Loucy (cell line): ENCODE measurements at regions not wholly inside any gene's neighbourhood (a gene's known extent, or its start where the extent isn't known, plus 50 kb on each side); places are given as distances from the start of the nearest gene placed in this dataset.

Source experiments
- H2AFZ ChIP-seq: fragments of 200-600 bp; sonication (generic); 2 replicates; pipeline ENCODE4 v1.6.0; 2016; ENCODE audit warnings: antibody characterized with exemption, mild to moderate bottlenecking, low read length, moderate library complexity
- H3F3A ChIP-seq: fragments of 200-600 bp; 2 replicates; pipeline ENCODE4 v1.6.0; 2016; ENCODE audit warnings: antibody characterized with exemption, low read depth, mild to moderate bottlenecking
- H3K27me3 ChIP-seq: fragments of 200-600 bp; sonication (generic); 2 replicates; pipeline ENCODE4 v1.6.1; 2014; ENCODE audit warnings: low read length, mild to moderate bottlenecking; ENCODE audit not compliant: insufficient read depth, poor library complexity, severe bottlenecking
- H3K36me3 ChIP-seq: fragments of 200-600 bp; sonication (generic); 2 replicates; pipeline ENCODE4 v1.6.1; 2016; ENCODE audit warnings: low read length; ENCODE audit not compliant: insufficient read depth
- H3K4me1 ChIP-seq: fragments of 200-600 bp; sonication (generic); 2 replicates; pipeline ENCODE4 v1.5.1; 2014; ENCODE audit warnings: low read length, mild to moderate bottlenecking; ENCODE audit not compliant: insufficient read depth, poor library complexity, severe bottlenecking
- H3K4me2 ChIP-seq: fragments of 200-600 bp; sonication (generic); 2 replicates; pipeline ENCODE4 v1.6.0; 2014; ENCODE audit warnings: antibody characterized with exemption, low read length, low read depth, mild to moderate bottlenecking; ENCODE audit not compliant: poor library complexity, severe bottlenecking
- H3K4me3 ChIP-seq: fragments of 200-600 bp; sonication (generic); 2 replicates; pipeline ENCODE4 v1.5.1; 2014; ENCODE audit warnings: low read length, mild to moderate bottlenecking, mixed read lengths; ENCODE audit not compliant: poor library complexity, severe bottlenecking
- H3K79me2 ChIP-seq: fragments of 200-600 bp; sonication (generic); 2 replicates; pipeline ENCODE4 v1.6.1; 2014; ENCODE audit warnings: low read length; ENCODE audit not compliant: insufficient read depth
- H3K9ac ChIP-seq: fragments of 200-600 bp; sonication (generic); 2 replicates; pipeline ENCODE4 v1.6.0; 2014; ENCODE audit warnings: mild to moderate bottlenecking, low read depth, low read length, moderate library complexity; ENCODE audit not compliant: poor library complexity, severe bottlenecking
- H3K9me2 ChIP-seq: fragments of 200-600 bp; sonication (generic); replicated peaks from 2 replicates; pipeline ENCODE4 v1.6.1; 2016; ENCODE audit warnings: low read depth, low read length, mixed read lengths
- H3K9me3 ChIP-seq: fragments of 200-600 bp; sonication (generic); 2 replicates; pipeline ENCODE4 v1.6.1; 2014; ENCODE audit warnings: mild to moderate bottlenecking, antibody characterized with exemption, low read length, low read depth; ENCODE audit not compliant: insufficient read depth
- H4K20me1 ChIP-seq: fragments of 200-600 bp; sonication (generic); 2 replicates; pipeline ENCODE4 v1.6.0; 2014; ENCODE audit warnings: antibody characterized with exemption, low read length, mild to moderate bottlenecking; ENCODE audit not compliant: insufficient read depth, poor library complexity, severe bottlenecking
- CTCF ChIP-seq: fragments of 200-600 bp; sonication (generic); conservative IDR thresholded peaks from 2 replicates; pipeline ENCODE4 v1.5.1; 2014; ENCODE audit warnings: mild to moderate bottlenecking, antibody characterized with exemption, low read length
- EZH2phosphoT487 ChIP-seq: fragments of 200-600 bp; IDR thresholded peaks from 2 replicates; pipeline ENCODE4 v1.6.1; 2018; ENCODE audit warnings: antibody characterized with exemption, mild to moderate bottlenecking, moderate library complexity, borderline replicate concordance

GRCh38 chr2:14944562-14945346 is 312.2 kb downstream of the LRATD1 start:
- H3K9ac ChIP-seq, result no peak overlapping the region
- H3K9me2 ChIP-seq, result no peaks in the 10 kb centered on the region
- no peaks in the 10 kb centered on the region for H3K4me1 ChIP-seq
- no peaks in the 10 kb centered on the region for H3K9me3 ChIP-seq
- H4K20me1 ChIP-seq, result no peaks in the 10 kb centered on the region
- no peaks in the 10 kb centered on the region for H3F3A ChIP-seq
- no peaks in the 10 kb centered on the region for H3K36me3 ChIP-seq
- no peak overlapping the region for H3K4me3 ChIP-seq
- TF ChIP-seq EZH2phosphoT487 (no peak), CTCF (peak; percentile 32; the same call in 1 of the 2 replicates)
- no peaks in the 10 kb centered on the region for H3K79me2 ChIP-seq
- H2AFZ ChIP-seq, result no peak overlapping the region
- no peak overlapping the region for H3K4me2 ChIP-seq
- H3K27me3 ChIP-seq, result no peaks in the 10 kb centered on the region

- Histone ChIP-seq H3K9ac (no peak overlapping the region), H3K4me1 (no peaks in the 10 kb centered on the region)
Measured at GRCh38 chr2:14951569-14952285, 319.2 kb downstream of the LRATD1 start.

GRCh38 chr2:14952400-14952963 is 320.0 kb downstream of the LRATD1 start:
- H4K20me1 ChIP-seq, result no peaks in the 10 kb centered on the region

More at GRCh38 chr2:14951569-14952285, 319.2 kb downstream of the LRATD1 start:
- no peaks in the 10 kb centered on the region for H3K9me3 ChIP-seq
- TF ChIP-seq CTCF (no peak), EZH2phosphoT487 (no peak)
- H3F3A ChIP-seq, result no peaks in the 10 kb centered on the region
- no peaks in the 10 kb centered on the region for H3K79me2 ChIP-seq
- H3K4me3 ChIP-seq, result no peak overlapping the region
- H4K20me1 ChIP-seq, result no peaks in the 10 kb centered on the region
- no peaks in the 10 kb centered on the region for H3K36me3 ChIP-seq
- H3K27me3 ChIP-seq, result no peaks in the 10 kb centered on the region
- no peak overlapping the region for H3K4me2 ChIP-seq
- H3K9me2 ChIP-seq, result no peaks in the 10 kb centered on the region
- H2AFZ ChIP-seq, result peak overlapping the region; percentile 44; the same call in 1 of the 2 replicates

More at GRCh38 chr2:14952400-14952963, 320.0 kb downstream of the LRATD1 start:
- H3K4me2 ChIP-seq, result no peak overlapping the region
- H3K9me2 ChIP-seq, result no peaks in the 10 kb centered on the region
- no peaks in the 10 kb centered on the region for H3K36me3 ChIP-seq
- H3K79me2 ChIP-seq, result no peaks in the 10 kb centered on the region
- no peaks in the 10 kb centered on the region for H3K4me1 ChIP-seq
- H3K9ac ChIP-seq, result no peak overlapping the region
- no peaks in the 10 kb centered on the region for H3K27me3 ChIP-seq
- H3K9me3 ChIP-seq, result no peaks in the 10 kb centered on the region
- H3K4me3 ChIP-seq, result no peak overlapping the region
- no peaks in the 10 kb centered on the region for H3F3A ChIP-seq
- TF ChIP-seq CTCF, result no peak
- TF ChIP-seq EZH2phosphoT487, result no peak
- peak overlapping the region; percentile 44; the same call in 1 of the 2 replicates for H2AFZ ChIP-seq
